ENCODE measurements at regions not wholly inside any gene's neighbourhood (a gene's known extent, or its start where the extent isn't known, plus 50 kb on each side); places are given as distances from the start of the nearest gene placed in this dataset.

DNA sequence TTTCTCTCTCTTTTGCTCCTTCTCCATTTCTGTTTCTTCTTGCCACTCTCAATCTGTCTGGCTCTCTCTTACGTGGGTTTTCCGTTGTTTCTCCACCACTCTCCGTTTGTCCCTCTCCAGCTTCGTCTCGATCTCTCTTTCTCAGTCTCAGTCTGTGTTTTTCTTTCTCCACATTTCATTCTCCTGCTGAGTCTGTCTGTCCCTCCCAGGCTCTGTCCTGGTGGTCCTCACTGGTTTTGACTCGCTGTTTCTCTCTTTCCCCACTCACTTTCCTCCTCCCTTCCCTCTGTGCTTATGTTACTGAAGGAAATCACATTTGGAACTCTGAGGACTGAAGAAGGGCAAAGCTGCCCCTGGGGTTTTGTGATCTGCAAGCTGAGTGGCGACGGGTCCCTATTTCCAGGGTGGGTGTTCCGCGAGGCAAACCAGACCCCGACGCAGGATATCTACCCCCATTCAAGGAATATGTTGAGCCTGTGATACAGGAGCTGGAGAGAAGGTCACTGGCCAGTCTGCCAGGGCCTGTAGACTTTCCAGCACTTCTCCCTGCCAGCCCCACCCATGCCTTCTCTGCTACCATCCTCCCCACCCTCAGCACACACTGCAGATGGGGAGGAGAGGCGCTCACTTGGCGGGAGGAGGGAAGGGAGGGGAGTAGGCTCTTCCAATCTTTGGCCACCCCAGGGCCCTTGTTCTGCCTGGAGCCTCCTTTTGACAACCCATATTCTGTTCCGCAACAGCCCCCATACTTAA is 102.7 kb upstream of the MAP1LC3B2 start:
- DNase-seq (ENCODE audit: low read depth in 3 of 3) = no peak

DNA sequence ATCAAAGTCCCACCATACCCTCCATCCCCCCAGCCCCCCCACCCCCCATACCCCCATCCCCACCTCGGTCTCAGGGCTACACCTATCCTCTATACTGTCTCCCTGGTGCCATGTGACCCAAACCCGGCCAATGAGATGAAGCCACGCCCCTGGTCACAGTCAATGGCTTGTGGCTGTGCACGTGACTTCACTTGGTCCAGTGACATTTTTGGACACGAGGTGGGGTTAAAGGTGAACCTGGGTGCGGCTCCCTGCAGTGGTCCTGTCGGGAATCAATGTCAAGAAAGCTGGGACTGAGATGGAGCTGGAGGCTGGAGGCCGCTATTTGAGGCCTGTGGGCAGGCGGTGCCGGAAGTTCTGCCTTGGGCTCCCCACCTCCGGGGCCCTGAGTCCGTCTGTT is 100.7 kb upstream of the MAP1LC3B2 start:
- DNase-seq (ENCODE audit: low read depth in 3 of 3) = no peak

DNA sequence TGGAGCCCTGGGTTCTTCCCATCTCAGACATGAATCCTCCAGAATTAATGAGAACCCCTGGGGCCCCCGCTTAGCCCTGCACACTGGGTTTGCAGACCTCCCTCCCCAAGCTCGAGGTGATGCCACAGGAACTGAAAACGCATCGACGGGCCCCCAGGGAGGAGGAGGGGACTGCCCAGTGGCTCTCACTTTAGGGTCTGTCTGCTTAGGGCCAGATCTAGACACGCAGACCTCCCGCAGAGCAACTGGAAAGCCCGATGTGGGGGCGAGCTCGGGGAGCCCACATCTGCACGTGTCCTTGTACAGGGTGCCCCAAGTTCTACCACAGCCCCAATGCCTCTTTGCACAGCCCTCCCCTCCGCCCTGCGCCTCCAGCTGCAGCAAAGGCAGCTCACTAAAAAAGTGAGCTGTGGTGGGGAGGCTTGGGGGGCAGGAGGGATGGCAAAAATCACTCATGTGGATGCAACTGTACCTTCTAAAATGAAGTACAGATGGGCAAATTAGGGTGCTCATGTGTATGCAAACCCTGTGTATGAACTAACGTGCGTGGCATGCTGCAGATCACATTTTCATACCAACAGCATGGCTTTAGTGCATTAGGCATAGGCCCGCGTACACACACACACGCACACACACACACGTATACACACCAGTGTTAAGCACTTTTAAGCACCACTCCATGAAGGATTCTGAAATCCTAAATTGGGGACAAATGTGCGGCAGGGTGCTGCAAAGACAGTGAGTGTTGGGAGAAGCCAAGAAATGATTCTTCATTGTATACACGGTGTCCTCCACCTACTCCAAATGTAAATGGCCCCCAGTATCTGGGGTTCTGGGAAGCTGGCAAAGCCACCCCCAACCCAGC is 99.9 kb upstream of the MAP1LC3B2 start:
- no peak for DNase-seq (ENCODE audit: low read depth in 3 of 3)

DNA sequence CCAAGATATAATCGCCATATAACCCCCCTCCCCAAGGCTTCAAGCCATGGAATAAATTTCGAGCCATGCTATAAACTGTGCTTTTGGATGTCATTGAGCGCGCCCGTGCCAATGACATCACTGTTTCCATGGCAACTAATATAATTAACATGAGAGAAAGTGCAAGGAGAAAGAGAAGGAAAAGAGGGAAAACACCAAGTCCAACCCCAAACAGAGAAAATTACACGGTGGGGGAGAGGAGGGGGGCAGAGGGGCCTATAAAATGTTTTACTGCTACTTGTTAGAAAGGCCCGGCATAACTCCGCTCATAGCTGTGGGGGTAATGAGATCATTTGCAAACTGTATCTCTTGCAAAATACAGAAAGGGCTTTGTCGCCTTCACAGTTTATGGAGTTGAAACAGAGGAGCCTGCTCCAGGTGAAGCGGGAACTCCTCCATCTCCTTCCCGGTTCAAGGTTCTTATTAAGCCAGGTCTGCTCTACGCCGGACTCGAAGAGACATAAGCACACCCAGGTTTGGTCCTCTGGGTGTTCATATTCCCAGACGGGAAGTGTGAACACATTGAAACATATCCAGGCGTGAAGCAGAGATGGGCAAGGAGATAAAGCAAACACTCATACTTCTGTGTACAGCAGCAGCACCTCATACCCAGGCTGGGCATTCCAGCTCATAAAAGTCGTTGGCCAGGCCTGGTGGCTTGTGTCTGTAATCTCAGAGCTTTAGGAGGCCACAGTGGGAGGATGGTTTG is 99.1 kb upstream of the MAP1LC3B2 start:
- no peak for DNase-seq (ENCODE audit: low read depth in 3 of 3)

DNA sequence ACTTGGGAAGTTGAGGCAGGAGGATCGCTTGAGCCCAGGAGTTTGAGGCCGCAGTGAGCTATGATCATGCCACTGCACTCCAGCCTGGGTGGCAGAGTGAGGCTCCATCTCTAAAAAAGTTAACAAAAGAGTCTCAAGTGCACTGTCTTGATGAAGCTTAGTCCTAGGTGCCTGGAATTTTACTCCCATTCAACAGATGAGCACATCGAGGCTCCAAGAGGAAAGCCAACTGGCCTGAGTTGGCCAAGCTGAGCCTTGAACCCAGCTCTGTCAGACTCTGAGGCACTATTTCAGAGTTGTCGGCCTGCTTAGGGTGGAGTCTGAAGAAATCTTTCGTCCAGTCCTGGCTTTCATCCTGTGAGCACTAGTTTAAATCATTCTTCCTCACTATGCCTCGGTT is 98.1 kb upstream of the MAP1LC3B2 start:
- no peak for DNase-seq (ENCODE audit: low read depth in 3 of 3)

DNA sequence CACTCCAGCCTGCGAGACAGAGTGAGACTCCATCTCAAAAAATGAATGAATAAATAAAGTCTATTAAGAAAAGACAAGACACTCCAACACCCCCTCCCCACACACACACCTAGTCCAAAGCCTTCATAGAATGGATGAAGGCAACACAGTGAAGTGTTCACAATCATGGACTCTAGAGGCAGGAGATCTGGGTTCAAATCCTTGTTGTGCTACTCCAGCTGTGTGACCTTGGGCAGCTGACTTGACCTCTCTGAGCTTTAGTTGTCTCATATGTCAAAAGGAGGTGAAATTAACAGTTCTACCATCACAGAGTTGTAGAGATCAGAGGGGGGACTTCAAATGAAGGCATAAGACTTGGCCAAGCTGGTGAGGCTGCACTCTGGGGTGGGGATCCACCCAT is 95.8 kb upstream of the MAP1LC3B2 start:
- DNase-seq (ENCODE audit: low read depth in 3 of 3) = no peak

DNA sequence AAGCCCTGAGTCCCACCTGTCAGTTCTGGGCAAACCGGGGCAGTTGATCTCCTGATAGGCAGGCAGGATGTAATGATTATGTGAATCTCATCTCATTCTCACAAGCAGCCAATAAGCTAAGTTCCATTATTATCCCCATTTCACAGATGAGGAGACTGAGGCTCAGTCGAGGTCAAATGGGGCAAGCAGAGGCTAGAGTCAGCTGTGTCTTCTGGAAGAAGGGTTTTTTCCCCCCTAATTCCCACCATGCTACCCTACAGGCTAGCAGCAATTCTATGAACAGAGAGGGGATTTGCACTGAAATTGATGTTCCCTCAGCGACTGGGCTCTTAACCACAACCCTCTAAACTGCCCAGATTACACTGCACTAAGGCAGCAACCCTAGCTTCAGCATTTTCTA is 93.8 kb upstream of the MAP1LC3B2 start:
- DNase-seq (ENCODE audit: low read depth in 3 of 3) = no peak

DNA sequence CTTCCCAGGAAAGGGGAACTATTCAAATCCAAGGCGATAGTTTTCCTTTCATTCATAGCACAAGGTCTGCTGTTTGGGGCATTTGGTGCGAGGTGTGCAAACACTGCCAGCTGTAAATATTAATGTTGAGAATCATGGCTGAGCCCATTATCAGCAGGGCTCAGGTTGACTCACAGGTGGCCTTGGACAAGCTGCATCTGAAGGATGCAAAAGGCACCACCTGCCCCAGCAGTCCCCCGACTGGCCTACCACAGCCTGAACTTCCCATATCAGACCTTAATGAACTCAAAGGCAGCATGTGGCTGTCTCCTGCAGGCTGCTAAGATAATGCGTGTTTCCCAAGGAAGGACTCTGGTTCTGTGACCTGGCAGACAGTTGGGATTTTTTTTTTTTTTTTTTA is 93.3 kb upstream of the MAP1LC3B2 start:
- DNase-seq (ENCODE audit: low read depth in 3 of 3) = no peak

DNA sequence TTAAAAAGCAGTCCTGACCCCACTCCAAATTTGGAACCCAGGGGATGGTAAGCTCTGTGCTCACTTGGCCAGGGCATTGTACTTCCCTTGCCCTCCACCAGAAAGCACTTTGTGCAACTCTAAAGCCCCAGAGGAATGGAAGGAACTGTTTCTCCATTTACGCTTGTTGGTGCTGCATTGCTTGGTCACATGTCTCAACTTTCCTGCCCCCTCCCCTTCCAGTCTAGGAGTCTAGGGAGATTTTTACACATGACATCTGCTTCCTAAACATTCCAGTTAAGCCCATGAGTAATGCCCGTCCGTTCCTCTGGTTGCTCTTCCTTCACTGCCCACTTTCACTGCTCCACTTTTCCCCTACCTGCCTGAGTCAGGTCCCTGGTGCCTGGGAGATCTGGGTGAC is 92.6 kb upstream of the MAP1LC3B2 start:
- no peak for DNase-seq (ENCODE audit: low read depth in 3 of 3)

DNA sequence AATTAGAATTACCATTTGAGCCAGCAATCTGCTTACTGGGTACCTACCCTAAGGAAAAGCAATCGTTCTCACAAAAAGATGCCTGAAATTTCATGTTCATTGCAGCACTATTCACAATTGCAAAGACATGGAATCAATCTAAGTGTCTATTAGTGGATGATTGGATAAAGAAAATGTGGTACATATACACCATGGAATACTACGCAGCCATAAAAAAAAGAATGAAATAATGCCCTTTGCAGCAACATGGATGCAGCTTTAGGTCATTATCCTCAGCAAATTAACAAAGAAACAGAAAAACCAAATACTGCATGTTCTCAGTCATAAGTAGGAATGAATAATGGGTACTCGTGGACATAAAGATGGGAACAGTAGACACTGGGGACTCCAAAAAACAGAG is 89.8 kb upstream of the MAP1LC3B2 start:
- no peak for DNase-seq (ENCODE audit: low read depth in 3 of 3)

DNA sequence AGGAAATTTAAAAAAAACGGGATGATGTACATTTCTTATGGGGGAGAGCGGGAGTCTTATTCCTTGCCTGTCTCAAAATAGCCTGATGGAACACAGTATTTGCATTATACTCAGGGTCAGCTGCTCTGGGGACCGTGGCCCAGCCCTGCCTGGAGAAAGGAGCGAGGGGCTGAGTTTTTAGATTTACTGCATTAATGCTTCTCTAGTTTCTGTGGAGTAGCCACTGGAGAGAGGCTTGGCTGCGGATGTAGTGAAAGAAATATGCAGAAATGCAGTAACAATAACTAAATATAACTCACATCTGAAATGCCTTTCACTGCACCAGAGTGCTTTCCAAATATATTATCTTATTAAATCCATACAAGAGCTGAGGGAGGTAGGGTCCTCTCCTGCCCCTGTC is 87.6 kb upstream of the MAP1LC3B2 start:
- DNase-seq (ENCODE audit: low read depth in 3 of 3) = no peak

DNA sequence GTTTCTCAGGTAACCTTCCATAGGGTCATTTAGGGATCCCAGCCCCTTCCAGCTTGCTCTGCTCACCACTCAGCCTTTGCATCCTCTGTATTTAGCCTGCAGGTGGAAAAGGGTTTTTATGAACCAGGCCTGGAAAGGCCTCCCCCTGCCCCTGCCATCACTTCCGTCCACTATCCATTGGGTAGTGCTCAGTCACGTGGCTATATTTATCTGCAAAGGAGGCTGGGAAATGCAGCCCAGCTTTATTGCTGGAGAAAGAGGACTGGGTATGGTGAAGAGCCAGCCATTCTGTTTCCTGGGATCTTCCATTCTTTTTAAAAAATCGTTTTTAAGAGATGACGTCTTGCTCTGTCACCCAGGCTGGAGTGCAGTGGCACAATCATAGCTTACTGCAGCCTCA is 87.0 kb upstream of the MAP1LC3B2 start:
- no peak for DNase-seq (ENCODE audit: low read depth in 3 of 3)

DNA sequence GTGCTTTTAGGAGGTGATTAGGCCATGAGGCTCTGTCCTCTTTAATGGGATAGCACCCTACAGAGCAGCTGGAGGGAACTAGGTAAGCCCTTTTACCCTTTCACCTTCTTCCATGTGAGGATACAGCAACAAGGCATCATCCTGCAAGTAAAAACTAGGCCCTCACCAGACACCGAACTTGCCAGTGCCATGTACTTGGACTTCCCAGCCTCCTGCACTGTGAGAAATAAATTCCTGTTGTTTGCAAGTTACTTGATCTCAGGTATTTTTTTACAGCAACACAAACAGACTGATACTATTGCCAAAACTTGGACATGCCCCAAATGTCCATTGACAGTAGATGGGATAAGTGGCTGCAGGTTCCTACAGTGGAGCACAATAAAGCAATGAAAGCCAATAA is 85.8 kb upstream of the MAP1LC3B2 start:
- DNase-seq (ENCODE audit: low read depth in 3 of 3) = no peak

DNA sequence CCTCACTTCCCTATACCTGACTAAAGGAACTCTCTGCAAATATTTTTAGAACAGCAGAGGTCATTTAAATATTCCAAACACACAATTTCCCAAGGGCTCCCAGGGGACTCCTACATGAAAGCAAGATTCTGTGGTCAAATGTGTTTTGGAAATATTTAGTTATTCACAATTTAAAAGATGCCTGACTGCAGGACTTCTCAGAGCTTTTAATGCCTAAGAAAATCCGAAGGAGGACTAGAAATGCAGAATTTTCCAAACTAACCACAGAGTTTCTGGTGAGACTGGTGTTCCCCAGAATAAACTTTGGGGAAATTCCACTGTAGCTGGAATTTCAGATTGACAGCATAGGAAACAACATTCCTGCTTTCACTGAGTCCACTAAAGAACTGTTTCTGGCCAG is 84.8 kb upstream of the MAP1LC3B2 start:
- DNase-seq (ENCODE audit: low read depth in 3 of 3) = no peak

DNA sequence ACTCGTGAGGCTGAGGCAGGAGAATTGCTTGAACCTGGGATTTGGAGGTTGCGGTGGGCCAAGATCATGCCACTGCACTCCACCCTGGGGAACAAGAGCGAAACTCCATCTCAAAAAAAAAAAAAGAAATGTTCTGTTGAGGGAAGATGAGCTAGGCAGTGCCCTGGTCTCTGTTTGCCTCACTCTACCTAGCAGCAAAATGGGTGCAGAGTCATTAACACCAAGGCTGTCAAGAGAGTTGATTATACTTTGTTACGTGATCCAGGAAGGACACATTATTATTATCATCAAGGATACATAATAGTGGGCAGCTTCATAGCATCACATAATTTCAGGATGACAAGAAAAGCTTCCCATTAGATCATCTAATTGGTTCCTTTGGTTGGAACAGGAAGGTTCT is 84.3 kb upstream of the MAP1LC3B2 start:
- no peak for DNase-seq (ENCODE audit: low read depth in 3 of 3)

DNA sequence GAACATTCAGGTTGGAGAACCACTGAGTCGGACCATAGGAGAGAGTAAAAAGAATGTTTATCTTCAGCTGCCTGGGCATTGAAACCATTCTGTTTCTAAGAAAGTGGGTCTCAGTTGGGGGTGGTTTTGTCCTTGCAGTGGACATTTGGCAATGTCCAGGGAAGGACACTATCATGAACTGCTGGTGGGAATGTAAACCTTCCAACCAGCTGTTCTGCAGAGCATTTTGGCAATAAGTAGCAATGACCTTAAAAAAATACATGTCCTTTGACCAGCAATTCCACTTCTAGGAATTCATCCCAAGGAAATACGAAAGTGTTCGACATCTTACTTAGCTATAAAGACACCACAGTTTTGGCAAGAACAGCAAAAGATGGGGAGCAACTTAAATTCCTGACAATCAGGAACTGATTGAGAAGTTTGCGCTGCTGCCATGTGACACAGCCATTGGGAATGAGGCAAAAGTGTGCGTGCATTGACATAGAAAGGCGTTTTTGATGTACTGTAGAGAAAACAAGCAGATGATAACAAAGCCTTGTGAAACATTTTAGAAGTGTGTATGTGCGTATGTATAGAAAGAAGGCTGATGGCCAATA is 82.9 kb upstream of the MAP1LC3B2 start:
- DNase-seq (ENCODE audit: low read depth in 3 of 3) = no peak

DNA sequence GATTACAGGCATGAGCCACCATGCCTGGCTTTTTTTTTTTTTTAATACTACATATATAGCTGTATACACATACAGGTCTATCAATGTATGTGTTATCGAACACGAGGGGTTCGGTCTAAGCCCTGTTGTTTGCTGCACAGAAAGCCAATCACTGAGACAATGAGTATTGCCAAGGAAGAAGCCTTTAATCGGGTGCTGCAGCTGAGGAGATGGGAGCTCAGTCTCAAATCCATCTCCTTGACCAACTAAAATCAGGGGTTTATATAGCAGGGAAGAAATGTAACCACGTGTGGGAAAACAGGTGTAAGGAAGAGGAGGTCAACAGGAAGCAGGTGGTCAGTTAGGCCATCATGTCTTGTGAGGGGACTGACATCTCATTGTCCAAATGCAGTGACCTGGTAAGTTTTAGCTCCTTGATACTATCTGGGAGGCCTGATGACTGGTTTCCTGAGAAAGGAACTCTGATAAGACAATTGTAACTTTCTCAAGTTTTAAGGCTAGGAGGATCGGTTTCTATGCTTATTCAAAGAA is 80.9 kb upstream of the MAP1LC3B2 start:
- DNase-seq (ENCODE audit: low read depth in 3 of 3) = no peak

DNA sequence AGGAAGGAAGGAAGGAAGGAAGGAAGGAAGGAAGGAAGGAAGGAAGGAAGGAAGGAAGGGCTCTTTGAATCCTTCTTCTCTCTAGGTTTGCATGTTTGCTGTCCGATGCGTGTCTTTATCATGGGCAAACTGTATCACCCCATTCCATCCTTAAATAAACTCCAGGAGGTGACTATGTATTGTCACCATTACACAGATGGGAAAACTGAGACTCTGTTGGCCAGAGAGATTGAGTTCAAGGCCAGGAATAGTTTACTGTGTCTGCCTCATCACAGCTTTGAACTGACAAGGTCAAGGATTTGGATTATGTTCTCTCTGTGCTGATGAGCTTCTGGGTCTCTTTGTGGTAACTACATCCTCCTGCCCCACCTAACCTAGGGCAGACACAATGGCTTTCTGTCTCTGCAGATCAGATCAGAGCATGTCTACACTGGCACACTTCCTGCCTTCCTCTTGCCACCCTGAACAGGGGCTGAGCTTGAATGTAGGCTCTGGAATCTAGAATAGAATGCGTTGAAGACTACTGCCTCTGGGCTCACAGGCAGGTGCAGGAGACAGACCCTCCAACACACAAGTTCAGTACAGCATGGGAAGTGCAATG is 78.9 kb upstream of the MAP1LC3B2 start:
- no peak for DNase-seq (ENCODE audit: low read depth in 3 of 3)

DNA sequence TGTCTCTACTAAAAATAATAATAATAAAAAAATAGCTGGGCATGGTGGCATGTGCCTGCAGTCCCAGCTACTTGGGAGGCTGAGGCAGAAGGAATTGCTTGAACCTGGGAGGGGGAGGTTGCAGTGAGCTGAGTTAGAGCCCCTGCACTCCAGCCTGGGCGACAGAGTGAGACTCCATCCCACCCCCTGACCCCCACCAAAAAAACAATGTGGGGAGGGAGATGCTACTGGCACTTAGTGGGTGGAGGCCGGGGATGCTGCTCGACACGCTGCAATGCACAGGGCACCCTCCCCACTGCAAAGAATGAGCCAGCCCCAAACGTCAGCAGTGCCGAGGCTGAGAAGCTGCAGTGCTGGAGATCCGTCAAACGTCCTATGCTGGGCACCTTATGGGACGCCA is 77.5 kb upstream of the MAP1LC3B2 start:
- DNase-seq (ENCODE audit: low read depth in 3 of 3) = no peak

DNA sequence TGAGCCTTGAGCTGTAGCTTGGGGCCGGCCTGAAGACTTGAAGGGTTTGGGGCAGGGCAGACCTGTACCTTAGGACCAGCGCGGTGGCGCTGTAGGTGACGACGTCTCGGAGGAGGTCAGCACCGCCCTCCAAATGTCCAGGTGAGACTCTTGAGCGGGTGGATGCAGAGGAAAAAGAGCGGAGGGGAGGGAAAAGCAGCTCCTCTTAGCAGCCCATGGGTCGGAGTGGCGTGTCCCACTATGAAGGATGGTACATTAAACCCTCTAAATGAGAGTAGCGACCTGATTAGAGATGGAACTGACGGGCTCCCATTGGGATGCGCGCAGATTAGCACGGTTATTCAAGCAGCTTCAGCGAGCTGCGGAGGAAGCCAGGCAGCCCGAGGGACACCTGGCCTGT is 77.0 kb upstream of the MAP1LC3B2 start:
- DNase-seq (ENCODE audit: low read depth in 3 of 3) = no peak

DNA sequence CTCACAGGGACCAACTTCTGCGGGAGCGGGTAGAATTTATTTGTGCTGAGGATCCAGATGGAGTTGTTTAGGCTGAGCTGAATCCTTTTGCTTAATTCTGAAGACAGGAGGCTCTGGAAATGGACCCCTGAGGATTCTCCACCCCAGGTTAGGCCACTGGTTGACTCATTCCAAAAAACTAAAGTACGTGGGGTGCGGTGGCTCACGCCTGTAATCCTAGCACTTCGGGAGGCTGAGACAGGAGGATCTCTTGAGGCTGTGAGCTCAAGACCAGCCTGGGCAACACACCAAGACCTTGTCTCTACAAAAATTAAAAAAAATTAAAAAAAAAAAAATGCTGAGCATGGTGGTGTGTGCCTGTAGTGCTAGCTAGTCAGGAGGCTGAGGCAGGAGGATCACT is 76.3 kb upstream of the MAP1LC3B2 start:
- no peak for DNase-seq (ENCODE audit: low read depth in 3 of 3)
